Neuron (in vitro differentiated cells): ENCODE measurements at regions not wholly inside any gene's neighbourhood (a gene's known extent, or its start where the extent isn't known, plus 50 kb on each side); places are given as distances from the start of the nearest gene placed in this dataset.

Source experiments
- H2AFZ ChIP-seq: one replicate; pipeline ENCODE4 v1.6.1; 2013; ENCODE audit warnings: low read depth, mild to moderate bottlenecking, inconsistent platforms, low read length, moderate library complexity
- H3K27me3 ChIP-seq: one replicate; pipeline ENCODE4 v1.6.1; 2013; ENCODE audit warnings: low read length; ENCODE audit not compliant: insufficient read depth
- H3K36me3 ChIP-seq: one replicate; pipeline ENCODE4 v1.6.1; 2013; ENCODE audit warnings: low read length; ENCODE audit not compliant: insufficient read depth
- H3K4me1 ChIP-seq: one replicate; pipeline ENCODE4 v1.6.1; 2013; ENCODE audit warnings: low read length; ENCODE audit not compliant: insufficient read depth
- H3K4me3 ChIP-seq: 2 replicates; pipeline ENCODE4 v1.5.1; 2013; ENCODE audit warnings: mild to moderate bottlenecking, low read length, moderate library complexity
- H3K9me3 ChIP-seq: one replicate; pipeline ENCODE4 v1.6.1; 2013; ENCODE audit warnings: low read length

DNA sequence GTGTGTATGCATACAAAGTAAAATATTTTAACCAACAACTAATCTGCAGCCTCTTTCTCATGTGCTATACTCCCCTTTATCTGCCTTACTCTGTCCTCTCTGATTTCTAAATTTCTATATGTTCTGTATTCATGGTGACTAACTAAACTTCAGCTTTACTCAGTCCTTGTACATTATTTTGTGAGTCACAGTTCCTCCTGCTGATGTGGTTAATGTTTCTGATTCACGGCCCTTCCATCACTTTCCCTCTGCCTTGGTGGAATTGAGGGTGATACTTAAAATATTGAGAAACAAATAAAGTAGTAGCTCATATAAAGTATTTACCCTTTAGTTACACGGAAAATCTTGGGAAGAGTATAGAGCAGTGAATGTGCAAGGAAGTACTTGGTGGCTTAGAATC is 899.1 kb upstream of the ZWINT start:
- Histone ChIP-seq H3K4me1 (peaks cover 14% of the 10 kb centered on the region), H3K27me3 (no peaks in the 10 kb centered on the region), H2AFZ (no peak overlapping the region), H3K4me3 (no peak overlapping the region), H3K9me3 (no peaks in the 10 kb centered on the region), H3K36me3 (no peaks in the 10 kb centered on the region)

DNA sequence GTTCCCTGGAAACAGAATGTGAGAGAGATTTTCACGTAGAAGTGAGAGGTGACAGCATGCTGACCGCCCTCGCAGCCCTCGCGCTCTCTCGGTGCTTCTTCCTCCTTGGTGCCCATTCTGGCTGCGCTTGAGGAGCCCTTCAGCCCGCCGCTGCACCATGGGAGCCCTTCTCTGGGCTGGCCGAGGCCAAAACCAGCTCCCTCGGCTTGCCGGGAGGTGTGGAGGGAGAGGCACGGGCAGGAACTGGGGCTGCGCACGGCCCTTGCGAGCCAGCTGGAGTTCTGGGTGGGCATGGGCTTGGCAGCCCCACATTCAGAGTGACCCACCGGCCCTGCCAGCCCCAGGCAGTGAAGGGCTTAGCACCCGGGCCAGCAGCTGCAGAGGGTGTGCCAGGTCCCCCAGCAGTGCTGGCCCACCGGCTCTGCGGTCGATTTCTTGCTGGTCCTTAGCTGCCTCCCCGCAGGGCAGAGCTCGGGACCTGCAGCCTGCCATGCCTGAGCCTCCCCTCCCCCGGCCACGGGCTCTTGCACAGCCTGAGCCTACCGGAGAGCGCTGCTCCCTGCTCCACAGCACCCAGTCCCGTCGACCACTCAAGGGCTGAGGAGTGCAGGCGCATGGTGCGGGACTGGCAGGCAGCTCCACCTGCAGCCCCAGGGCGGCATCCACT is 888.7 kb upstream of the ZWINT start:
- peaks cover 6% of the 10 kb centered on the region for H3K4me1 ChIP-seq
- no peak overlapping the region for H3K4me3 ChIP-seq
- no peaks in the 10 kb centered on the region for H3K9me3 ChIP-seq
- no peak overlapping the region for H2AFZ ChIP-seq
- H3K36me3 ChIP-seq, result no peaks in the 10 kb centered on the region
- no peaks in the 10 kb centered on the region for H3K27me3 ChIP-seq

DNA sequence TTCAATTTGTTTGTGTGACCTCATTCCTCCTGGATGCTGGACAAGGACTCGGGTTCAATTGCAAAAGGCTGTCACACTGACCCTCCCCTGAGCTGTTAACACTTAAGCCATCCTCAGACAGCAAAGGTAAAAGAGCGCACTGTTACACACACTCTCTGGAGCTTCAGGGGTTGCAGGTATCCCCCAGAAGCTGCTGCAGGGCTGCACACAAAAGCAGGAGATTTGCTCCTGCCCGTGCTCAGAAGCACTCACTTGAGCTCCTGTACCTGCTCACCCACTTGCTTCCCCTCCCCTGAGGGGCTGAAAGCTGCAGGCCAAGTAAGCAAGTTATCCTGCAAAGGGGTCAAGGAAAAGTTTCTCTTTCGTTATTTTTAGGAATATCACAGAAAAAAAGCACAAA is 886.2 kb upstream of the ZWINT start:
- H2AFZ ChIP-seq, result no peak overlapping the region
- no peak overlapping the region for H3K4me3 ChIP-seq
- H3K27me3 ChIP-seq, result no peaks in the 10 kb centered on the region
- no peaks in the 10 kb centered on the region for H3K36me3 ChIP-seq
- peaks cover 3% of the 10 kb centered on the region for H3K4me1 ChIP-seq
- no peaks in the 10 kb centered on the region for H3K9me3 ChIP-seq

- Histone ChIP-seq H3K9me3 (peaks cover 2% of the 10 kb centered on the region), H3K4me1 (peaks cover 19% of the 10 kb centered on the region), H3K27me3 (no peaks in the 10 kb centered on the region), H3K36me3 (no peaks in the 10 kb centered on the region), H2AFZ (no peak overlapping the region), H3K4me3 (no peak overlapping the region)
Observed at GRCh38 chr10:57225920-57226319, 864.9 kb upstream of the ZWINT start.

GRCh38 chr10:57224811-57225210 is 863.8 kb upstream of the ZWINT start:
- H3K4me3 ChIP-seq, result no peak overlapping the region

GRCh38 chr10:57222603-57223002 is 861.5 kb upstream of the ZWINT start:
- peak overlapping the region; percentile 64 for H3K4me3 ChIP-seq
- H2AFZ ChIP-seq, result no peak overlapping the region
- H3K27me3 ChIP-seq, result no peaks in the 10 kb centered on the region
- peaks cover 32% of the 10 kb centered on the region for H3K4me1 ChIP-seq
- peaks cover 2% of the 10 kb centered on the region for H3K36me3 ChIP-seq
- H3K9me3 ChIP-seq, result no peaks in the 10 kb centered on the region

More at GRCh38 chr10:57224811-57225210, 863.8 kb upstream of the ZWINT start:
- H3K27me3 ChIP-seq, result no peaks in the 10 kb centered on the region
- H3K9me3 ChIP-seq, result no peaks in the 10 kb centered on the region
- peak overlapping the region; percentile 36 for H2AFZ ChIP-seq
- no peaks in the 10 kb centered on the region for H3K36me3 ChIP-seq
- peaks cover 19% of the 10 kb centered on the region for H3K4me1 ChIP-seq

DNA sequence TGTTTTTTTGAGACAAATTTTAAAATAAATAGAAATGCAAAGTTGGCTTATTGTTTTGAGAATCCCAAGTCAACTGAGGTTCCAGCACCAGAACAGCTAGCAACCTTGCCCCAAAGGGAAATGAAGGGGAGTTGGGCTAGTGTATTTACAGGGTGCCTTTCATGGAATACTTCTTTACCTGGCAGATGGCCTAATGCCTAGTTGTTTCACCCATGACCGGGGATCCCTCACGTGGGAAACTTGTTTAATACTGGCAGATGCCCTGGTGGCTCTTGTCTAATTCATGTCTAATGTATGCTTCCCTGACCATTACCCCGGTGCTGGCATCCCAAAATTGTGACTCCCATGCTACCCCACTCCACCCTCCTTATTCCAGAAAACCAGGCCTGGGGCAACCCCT is 861.1 kb upstream of the ZWINT start:
- H3K36me3 ChIP-seq, result peaks cover 2% of the 10 kb centered on the region
- no peaks in the 10 kb centered on the region for H3K9me3 ChIP-seq
- no peaks in the 10 kb centered on the region for H3K27me3 ChIP-seq
- H2AFZ ChIP-seq, result no peak overlapping the region
- H3K4me1 ChIP-seq, result peaks cover 32% of the 10 kb centered on the region
- peak overlapping the region; percentile 64 for H3K4me3 ChIP-seq

DNA sequence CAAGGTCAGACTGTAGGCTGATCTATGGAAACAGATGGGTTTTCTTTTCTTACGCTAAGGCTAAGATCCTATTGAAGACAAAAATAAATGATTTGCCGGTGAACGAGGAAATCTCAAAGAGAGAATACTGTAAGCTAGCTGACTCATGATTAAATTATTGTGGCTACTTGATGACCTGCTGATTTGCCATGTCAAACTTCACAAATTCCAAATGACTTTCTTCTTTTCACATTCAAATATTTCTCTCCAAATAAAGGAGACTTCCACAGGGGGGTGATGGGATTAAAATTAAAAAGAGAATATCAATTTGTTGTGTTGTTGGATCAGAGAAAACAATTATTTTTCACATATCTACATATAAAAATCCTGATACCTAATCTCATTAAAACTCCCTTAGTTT is 860.6 kb upstream of the ZWINT start:
- peaks cover 2% of the 10 kb centered on the region for H3K36me3 ChIP-seq
- peak overlapping the region; percentile 64 for H3K4me3 ChIP-seq
- H3K4me1 ChIP-seq, result peaks cover 32% of the 10 kb centered on the region
- H2AFZ ChIP-seq, result no peak overlapping the region
- H3K27me3 ChIP-seq, result no peaks in the 10 kb centered on the region
- no peaks in the 10 kb centered on the region for H3K9me3 ChIP-seq

GRCh38 chr10:57218382-57218781 is 857.3 kb upstream of the ZWINT start:
- no peaks in the 10 kb centered on the region for H3K9me3 ChIP-seq
- peaks cover 19% of the 10 kb centered on the region for H3K4me1 ChIP-seq
- peak overlapping the region; percentile 64 for H3K4me3 ChIP-seq
- H2AFZ ChIP-seq, result no peak overlapping the region
- H3K36me3 ChIP-seq, result peaks cover 8% of the 10 kb centered on the region
- H3K27me3 ChIP-seq, result no peaks in the 10 kb centered on the region

DNA sequence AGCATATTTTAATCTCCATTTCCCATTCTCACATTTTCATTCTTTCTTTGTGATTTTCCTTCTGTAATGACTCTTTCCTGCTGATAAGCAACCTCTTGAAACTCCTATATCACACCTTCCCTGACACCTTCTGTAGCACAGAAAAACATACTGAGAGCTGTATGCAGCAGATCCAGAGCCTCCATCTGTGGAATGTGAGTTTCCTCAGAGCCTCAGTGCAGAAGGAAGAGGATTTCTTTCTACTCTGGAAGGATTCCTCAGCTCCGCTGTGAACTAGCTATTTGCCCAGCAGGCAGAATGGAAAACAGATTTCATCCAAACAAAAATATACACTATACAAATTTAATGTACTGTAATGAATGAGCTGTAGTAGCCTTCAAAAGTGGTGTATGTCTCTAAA is 841.3 kb upstream of the ZWINT start:
- Histone ChIP-seq H3K4me1 (peaks cover 12% of the 10 kb centered on the region), H3K36me3 (peaks cover 4% of the 10 kb centered on the region), H2AFZ (no peak overlapping the region), H3K9me3 (peaks cover 6% of the 10 kb centered on the region), H3K4me3 (no peak overlapping the region), H3K27me3 (no peaks in the 10 kb centered on the region)

- Histone ChIP-seq H2AFZ (no peak overlapping the region), H3K4me3 (no peak overlapping the region), H3K9me3 (no peaks in the 10 kb centered on the region), H3K36me3 (no peaks in the 10 kb centered on the region), H3K27me3 (no peaks in the 10 kb centered on the region), H3K4me1 (no peaks in the 10 kb centered on the region)
Observed at GRCh38 chr10:57188846-57189245, 827.8 kb upstream of the ZWINT start.

- Histone ChIP-seq H3K9me3 (no peaks in the 10 kb centered on the region), H3K4me3 (no peak overlapping the region)
Observed at GRCh38 chr10:57186201-57186600, 825.1 kb upstream of the ZWINT start.

GRCh38 chr10:57169597-57169996 is 808.5 kb upstream of the ZWINT start:
- no peak overlapping the region for H2AFZ ChIP-seq
- no peaks in the 10 kb centered on the region for H3K27me3 ChIP-seq
- peaks cover 10% of the 10 kb centered on the region for H3K4me1 ChIP-seq
- no peak overlapping the region for H3K4me3 ChIP-seq
- H3K9me3 ChIP-seq, result peaks cover 4% of the 10 kb centered on the region
- H3K36me3 ChIP-seq, result no peaks in the 10 kb centered on the region

More at GRCh38 chr10:57186201-57186600, 825.1 kb upstream of the ZWINT start:
- H3K27me3 ChIP-seq, result no peaks in the 10 kb centered on the region
- no peaks in the 10 kb centered on the region for H3K4me1 ChIP-seq
- H3K36me3 ChIP-seq, result no peaks in the 10 kb centered on the region
- H2AFZ ChIP-seq, result no peak overlapping the region
